ENCODE measurements at regions not wholly inside any gene's neighbourhood (a gene's known extent, or its start where the extent isn't known, plus 50 kb on each side); places are given as distances from the start of the nearest gene placed in this dataset.

GRCh38 chr3:156760333-156760732 lies 65.8 kb upstream of the LEKR1 start:
- DNase-seq (ENCODE audit: low read depth in 2 of 2): no peak

- DNase-seq (ENCODE audit: low read depth in 2 of 2): no peak
These were observed 65.1 kb upstream of the LEKR1 start for GRCh38 chr3:156761007-156761406.

GRCh38 chr3:156761713-156762451 lies 64.3 kb upstream of the LEKR1 start:
- no peak for DNase-seq (ENCODE audit: low read depth in 2 of 2)

- DNase-seq (ENCODE audit: low read depth in 2 of 2): peak; percentile 96 to 97
These were observed 63.4 kb upstream of the LEKR1 start for GRCh38 chr3:156762631-156763185.

- DNase-seq (ENCODE audit: low read depth in 2 of 2): no peak
These were observed 62.8 kb upstream of the LEKR1 start for GRCh38 chr3:156763386-156763785.

- DNase-seq (ENCODE audit: low read depth in 2 of 2): no peak
These were observed 62.0 kb upstream of the LEKR1 start for GRCh38 chr3:156763931-156764720.

GRCh38 chr3:156764751-156765150 lies 61.4 kb upstream of the LEKR1 start:
- DNase-seq (ENCODE audit: low read depth in 2 of 2): no peak

- no peak for DNase-seq (ENCODE audit: low read depth in 2 of 2)
These were observed 57.8 kb upstream of the LEKR1 start for GRCh38 chr3:156768390-156768789.

- DNase-seq (ENCODE audit: low read depth in 2 of 2): no peak
These were observed 56.2 kb upstream of the LEKR1 start for GRCh38 chr3:156769721-156770654.

- no peak for DNase-seq (ENCODE audit: low read depth in 2 of 2)
These were observed 55.3 kb upstream of the LEKR1 start for GRCh38 chr3:156770699-156771414.

GRCh38 chr3:156772588-156773206 lies 53.5 kb upstream of the LEKR1 start:
- DNase-seq (ENCODE audit: low read depth in 2 of 2): no peak

GRCh38 chr3:156776031-156776430 lies 50.1 kb upstream of the LEKR1 start:
- DNase-seq (ENCODE audit: low read depth in 2 of 2): no peak
